ENCODE measurements at regions not wholly inside any gene's neighbourhood (a gene's known extent, or its start where the extent isn't known, plus 50 kb on each side); places are given as distances from the start of the nearest gene placed in this dataset.
A peak's percentile ranks its signal among the peaks of the same experiment; 100 is the strongest.
"Not testable (repeated sequence)": the region's sequence is repeated elsewhere in the genome, so short reads cannot be mapped to it uniquely, and the experiment has no call there.

- not testable (repeated sequence) for H3K4me1 ChIP-seq (ENCODE audit: control insufficient read depth, insufficient read depth, low read length); H3K4me2 ChIP-seq (ENCODE audit: low read length); H3K36me3 ChIP-seq (ENCODE audit: insufficient read depth, low read length); H3K9ac ChIP-seq (ENCODE audit: low read depth, low read length); H3K9me3 ChIP-seq (replicated peaks; ENCODE audit: low read length); H3K4me3 ChIP-seq (ENCODE audit: low read length); H3K27me3 ChIP-seq (ENCODE audit: control insufficient read depth, insufficient read depth, low read length)
These were observed 165.3 kb downstream of the ZNF267 start for GRCh38 chr16:32038783-32039496.

DNA sequence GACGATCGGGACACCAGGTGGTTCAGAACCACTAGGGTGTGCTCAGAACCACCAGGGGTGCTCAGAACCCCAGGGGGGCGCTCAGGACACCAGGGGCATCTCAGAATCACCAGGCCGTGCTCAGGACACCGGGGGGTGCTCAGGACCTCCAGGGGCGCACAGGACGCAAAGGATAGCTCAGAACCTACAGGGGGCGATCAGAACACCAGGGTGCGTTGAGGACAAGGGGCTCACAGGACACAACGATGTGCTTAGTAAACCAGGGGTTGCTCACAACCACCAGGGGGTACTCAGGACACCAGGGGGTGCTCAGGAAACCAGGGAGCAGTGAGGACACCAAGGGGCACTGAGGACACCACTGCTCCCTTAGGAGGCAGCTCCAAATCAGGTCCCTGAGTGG is 166.3 kb downstream of the ZNF267 start:
- H3K4me3 ChIP-seq (ENCODE audit: low read length); H3K9me3 ChIP-seq (replicated peaks; ENCODE audit: low read length); H3K9ac ChIP-seq (ENCODE audit: low read depth, low read length); H3K36me3 ChIP-seq (ENCODE audit: insufficient read depth, low read length); H3K4me1 ChIP-seq (ENCODE audit: control insufficient read depth, insufficient read depth, low read length); H3K27me3 ChIP-seq (ENCODE audit: control insufficient read depth, insufficient read depth, low read length); H3K4me2 ChIP-seq (ENCODE audit: low read length): not testable (repeated sequence)

GRCh38 chr16:32066016-32066651 is 187.0 kb upstream of the TP53TG3D start:
- H3K4me1 ChIP-seq (ENCODE audit: control insufficient read depth, insufficient read depth, low read length); H3K36me3 ChIP-seq (ENCODE audit: insufficient read depth, low read length); H3K4me2 ChIP-seq (ENCODE audit: low read length); H3K9ac ChIP-seq (ENCODE audit: low read depth, low read length); H3K4me3 ChIP-seq (ENCODE audit: low read length); H3K9me3 ChIP-seq (replicated peaks; ENCODE audit: low read length); H3K27me3 ChIP-seq (ENCODE audit: control insufficient read depth, insufficient read depth, low read length): not testable (repeated sequence)

GRCh38 chr16:32071586-32071985 is 181.5 kb upstream of the TP53TG3D start:
- not testable (repeated sequence) for H3K27me3 ChIP-seq (ENCODE audit: control insufficient read depth, insufficient read depth, low read length); H3K4me1 ChIP-seq (ENCODE audit: control insufficient read depth, insufficient read depth, low read length); H3K4me3 ChIP-seq (ENCODE audit: low read length); H3K4me2 ChIP-seq (ENCODE audit: low read length); H3K9me3 ChIP-seq (replicated peaks; ENCODE audit: low read length); H3K36me3 ChIP-seq (ENCODE audit: insufficient read depth, low read length); H3K9ac ChIP-seq (ENCODE audit: low read depth, low read length)

- H3K4me2 ChIP-seq (ENCODE audit: low read length); H3K9me3 ChIP-seq (replicated peaks; ENCODE audit: low read length); H3K36me3 ChIP-seq (ENCODE audit: insufficient read depth, low read length); H3K4me1 ChIP-seq (ENCODE audit: control insufficient read depth, insufficient read depth, low read length); H3K4me3 ChIP-seq (ENCODE audit: low read length); H3K9ac ChIP-seq (ENCODE audit: low read depth, low read length); H3K27me3 ChIP-seq (ENCODE audit: control insufficient read depth, insufficient read depth, low read length): not testable (repeated sequence)
These were observed 169.2 kb upstream of the TP53TG3D start for GRCh38 chr16:32083891-32084290.

DNA sequence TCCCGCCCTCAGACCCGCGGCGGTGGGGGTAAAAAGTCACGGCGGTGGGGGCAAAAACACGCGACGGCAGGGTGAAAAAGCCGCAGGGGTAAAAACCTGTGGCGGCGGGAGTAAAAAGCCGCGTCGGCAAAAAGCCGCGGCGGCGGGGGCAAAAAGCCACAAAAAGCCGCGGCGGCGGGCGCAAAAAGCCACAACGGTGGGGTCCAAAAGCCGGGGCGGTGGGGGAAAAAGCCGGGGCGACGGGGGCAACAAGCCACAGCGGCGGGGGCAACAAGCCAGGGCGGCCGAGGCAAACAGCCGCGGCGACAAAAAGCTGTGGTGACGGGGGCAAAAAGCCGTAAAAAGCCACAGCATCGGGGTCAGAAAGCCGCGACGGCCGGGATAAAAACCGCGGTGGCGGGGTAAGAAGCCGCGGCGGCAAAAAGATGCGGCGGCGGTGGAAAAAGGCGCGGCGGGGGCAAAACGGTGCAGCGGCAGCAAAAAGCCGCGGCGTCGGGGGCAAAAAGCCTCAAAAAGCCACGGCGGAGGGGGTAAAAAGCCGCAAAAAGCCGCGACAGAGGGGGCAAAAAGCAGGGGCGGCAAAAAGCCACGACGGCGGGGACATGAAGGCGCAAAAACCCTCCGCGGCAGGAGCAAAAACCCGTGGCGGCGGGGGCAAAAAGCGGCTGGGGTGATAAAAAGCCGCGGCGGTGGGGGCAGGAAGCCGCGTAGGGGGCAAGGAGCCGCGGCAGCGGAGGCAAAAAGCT is 168.3 kb upstream of the TP53TG3D start:
- not testable (repeated sequence) for H3K27me3 ChIP-seq (ENCODE audit: control insufficient read depth, insufficient read depth, low read length); H3K4me1 ChIP-seq (ENCODE audit: control insufficient read depth, insufficient read depth, low read length); H3K9ac ChIP-seq (ENCODE audit: low read depth, low read length); H3K4me3 ChIP-seq (ENCODE audit: low read length); H3K9me3 ChIP-seq (replicated peaks; ENCODE audit: low read length); H3K36me3 ChIP-seq (ENCODE audit: insufficient read depth, low read length)
- peak overlapping the region; percentile 41 for H3K4me2 ChIP-seq (ENCODE audit: low read length)

DNA sequence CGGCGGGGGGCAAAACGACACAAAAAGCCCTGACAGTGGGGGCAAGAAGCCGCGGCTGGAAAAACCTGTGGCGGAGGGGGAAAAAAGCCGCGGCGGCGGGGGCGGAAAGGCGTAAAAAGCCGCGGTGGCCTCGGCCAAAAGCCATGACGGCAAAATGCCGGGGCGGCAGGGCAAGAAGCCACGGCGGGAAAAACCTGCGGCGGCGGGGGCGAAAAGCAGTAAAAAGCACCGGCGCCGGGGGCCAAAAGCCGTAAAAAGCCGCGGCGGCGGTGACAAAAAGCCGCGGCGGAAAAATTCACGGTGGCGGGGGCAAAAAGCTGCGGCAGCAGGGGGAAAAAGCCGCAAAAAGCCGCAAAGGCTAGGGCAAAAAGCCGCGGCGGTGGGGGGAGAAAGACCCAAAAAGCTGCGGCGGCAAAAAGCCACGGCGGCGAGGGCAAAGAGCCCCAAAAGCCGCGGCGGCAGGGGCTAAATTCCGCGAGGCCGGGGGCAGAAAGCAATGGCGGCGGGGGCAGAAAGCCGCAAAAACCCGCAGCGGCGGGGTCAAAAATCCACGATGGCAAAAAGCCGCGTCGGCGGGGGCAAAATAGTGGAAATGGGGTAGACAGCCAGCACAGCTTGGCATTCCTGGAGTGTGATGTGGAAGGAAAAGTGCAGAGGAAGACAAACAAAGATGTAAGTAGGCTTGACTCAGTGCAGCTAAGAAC is 167.5 kb upstream of the TP53TG3D start:
- not testable (repeated sequence) for H3K4me3 ChIP-seq (ENCODE audit: low read length); H3K9ac ChIP-seq (ENCODE audit: low read depth, low read length); H3K36me3 ChIP-seq (ENCODE audit: insufficient read depth, low read length); H3K4me1 ChIP-seq (ENCODE audit: control insufficient read depth, insufficient read depth, low read length); H3K27me3 ChIP-seq (ENCODE audit: control insufficient read depth, insufficient read depth, low read length); H3K9me3 ChIP-seq (replicated peaks; ENCODE audit: low read length)
- peak overlapping the region; percentile 44 for H3K4me2 ChIP-seq (ENCODE audit: low read length)

- not testable (repeated sequence) for H3K4me2 ChIP-seq (ENCODE audit: low read length); H3K4me1 ChIP-seq (ENCODE audit: control insufficient read depth, insufficient read depth, low read length); H3K4me3 ChIP-seq (ENCODE audit: low read length); H3K27me3 ChIP-seq (ENCODE audit: control insufficient read depth, insufficient read depth, low read length); H3K36me3 ChIP-seq (ENCODE audit: insufficient read depth, low read length); H3K9me3 ChIP-seq (replicated peaks; ENCODE audit: low read length); H3K9ac ChIP-seq (ENCODE audit: low read depth, low read length)
These were observed 137.5 kb upstream of the TP53TG3D start for GRCh38 chr16:32115562-32115961.

- Histone ChIP-seq H3K9ac (ENCODE audit: low read depth, low read length) (no peak overlapping the region), H3K9me3 (replicated peaks; ENCODE audit: low read length) (no peaks in the 10 kb centered on the region), H3K27me3 (ENCODE audit: control insufficient read depth, insufficient read depth, low read length) (no peaks in the 10 kb centered on the region), H3K4me1 (ENCODE audit: control insufficient read depth, insufficient read depth, low read length) (no peaks in the 10 kb centered on the region), H3K4me3 (ENCODE audit: low read length) (peak overlapping the region; percentile 64), H3K36me3 (ENCODE audit: insufficient read depth, low read length) (no peaks in the 10 kb centered on the region), H3K4me2 (ENCODE audit: low read length) (peak overlapping the region; percentile 74)
These were observed 137.0 kb upstream of the TP53TG3D start for GRCh38 chr16:32116080-32116479.

GRCh38 chr16:32116533-32116932 is 136.6 kb upstream of the TP53TG3D start:
- not testable (repeated sequence) for H3K4me2 ChIP-seq (ENCODE audit: low read length); H3K4me3 ChIP-seq (ENCODE audit: low read length); H3K9ac ChIP-seq (ENCODE audit: low read depth, low read length); H3K27me3 ChIP-seq (ENCODE audit: control insufficient read depth, insufficient read depth, low read length); H3K36me3 ChIP-seq (ENCODE audit: insufficient read depth, low read length); H3K9me3 ChIP-seq (replicated peaks; ENCODE audit: low read length); H3K4me1 ChIP-seq (ENCODE audit: control insufficient read depth, insufficient read depth, low read length)

- H3K4me1 ChIP-seq (ENCODE audit: control insufficient read depth, insufficient read depth, low read length); H3K27me3 ChIP-seq (ENCODE audit: control insufficient read depth, insufficient read depth, low read length); H3K9me3 ChIP-seq (replicated peaks; ENCODE audit: low read length); H3K9ac ChIP-seq (ENCODE audit: low read depth, low read length); H3K4me2 ChIP-seq (ENCODE audit: low read length); H3K4me3 ChIP-seq (ENCODE audit: low read length); H3K36me3 ChIP-seq (ENCODE audit: insufficient read depth, low read length): not testable (repeated sequence)
These were observed 132.7 kb upstream of the TP53TG3D start for GRCh38 chr16:32120372-32120771.

Data from skeletal muscle satellite cell (primary cell).